ENCODE measurements at regions not wholly inside any gene's neighbourhood (a gene's known extent, or its start where the extent isn't known, plus 50 kb on each side); places are given as distances from the start of the nearest gene placed in this dataset.
"Not testable (repeated sequence)": the region's sequence is repeated elsewhere in the genome, so short reads cannot be mapped to it uniquely, and the experiment has no call there.

DNA sequence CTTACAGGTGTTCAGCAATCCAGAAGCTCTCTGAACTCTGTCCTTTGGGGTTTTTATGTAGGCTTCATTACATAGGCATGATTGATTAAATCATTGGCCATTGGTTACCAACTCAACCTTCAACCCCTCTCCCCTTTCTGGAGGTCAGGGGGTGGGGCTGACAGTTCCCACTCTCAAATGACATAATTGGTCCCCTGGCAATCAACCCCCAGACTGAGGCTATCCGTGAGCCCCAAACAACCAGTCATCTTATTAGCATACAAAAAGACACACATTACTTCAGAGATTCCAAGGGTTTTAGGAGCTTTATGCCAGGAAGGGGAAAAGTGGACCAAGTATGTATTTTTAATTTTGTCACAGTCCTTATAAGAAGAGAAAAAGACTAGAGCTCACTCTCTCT lies 92.1 kb downstream of the ZNF467 start:
- no peak for DNase-seq

DNA sequence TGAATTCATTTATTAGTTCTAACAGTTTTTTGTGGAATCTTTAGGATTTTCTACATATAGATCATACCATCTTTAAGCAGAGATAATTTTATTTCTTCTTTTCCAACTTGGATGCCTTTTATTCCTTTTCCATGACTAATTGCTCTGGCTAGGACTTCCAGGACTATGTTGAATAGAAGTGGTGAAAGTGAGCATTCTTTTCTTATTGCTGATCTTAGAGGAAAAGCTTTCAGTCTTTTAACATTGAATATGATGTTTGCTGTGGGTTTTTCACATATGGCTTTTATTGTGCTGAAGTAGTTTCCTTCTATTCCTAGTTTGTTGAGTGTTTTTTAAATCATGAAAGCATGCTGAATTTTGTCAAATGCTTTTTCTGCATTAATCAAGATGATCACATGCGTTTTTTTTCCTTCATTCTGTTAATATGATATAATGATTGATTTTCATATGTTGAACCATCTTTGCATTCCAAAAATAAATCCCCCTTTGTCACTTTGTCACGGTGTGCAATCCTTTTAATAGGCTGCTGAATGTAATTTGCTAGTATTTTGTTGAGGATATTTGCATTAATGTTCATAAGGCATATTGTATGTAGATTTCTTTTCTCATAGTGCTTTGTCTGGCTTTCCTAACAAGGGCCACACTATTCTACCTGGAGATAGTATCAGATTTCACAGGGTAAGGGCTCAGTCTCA lies 92.9 kb downstream of the ZNF467 start:
- no peak for DNase-seq

DNA sequence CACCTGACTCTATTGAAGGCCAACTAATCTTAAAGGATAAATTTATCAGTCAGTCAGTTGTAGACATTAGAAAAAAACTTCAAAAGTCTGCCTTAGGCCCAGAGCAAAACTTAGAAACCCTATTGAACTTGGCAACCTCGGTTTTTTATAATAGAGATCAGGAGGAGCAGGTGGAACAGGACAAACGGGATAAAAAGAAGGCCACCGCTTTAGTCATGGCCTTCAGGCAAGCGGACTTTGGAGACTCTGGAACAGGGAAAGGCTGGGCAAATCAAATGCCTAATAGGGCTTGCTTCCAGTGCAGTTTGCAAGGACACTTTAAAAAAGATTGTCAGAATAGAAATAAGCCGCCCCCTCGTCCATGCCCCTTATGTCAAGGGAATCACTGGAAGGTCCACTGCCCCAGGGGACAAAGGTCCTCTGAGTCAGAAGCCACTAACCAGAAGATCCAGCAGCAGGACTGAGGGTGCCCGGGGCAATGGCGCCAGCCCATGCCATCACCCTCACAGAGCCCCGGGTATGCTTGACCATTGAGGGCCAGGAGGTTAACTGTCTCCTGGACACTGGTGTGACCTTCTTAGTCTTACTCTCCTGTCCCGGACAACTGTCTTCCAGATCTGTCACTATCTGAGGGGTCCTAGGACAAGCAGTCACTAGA lies 98.5 kb downstream of the ZNF467 start:
- DNase-seq, result not testable (repeated sequence)

DNA sequence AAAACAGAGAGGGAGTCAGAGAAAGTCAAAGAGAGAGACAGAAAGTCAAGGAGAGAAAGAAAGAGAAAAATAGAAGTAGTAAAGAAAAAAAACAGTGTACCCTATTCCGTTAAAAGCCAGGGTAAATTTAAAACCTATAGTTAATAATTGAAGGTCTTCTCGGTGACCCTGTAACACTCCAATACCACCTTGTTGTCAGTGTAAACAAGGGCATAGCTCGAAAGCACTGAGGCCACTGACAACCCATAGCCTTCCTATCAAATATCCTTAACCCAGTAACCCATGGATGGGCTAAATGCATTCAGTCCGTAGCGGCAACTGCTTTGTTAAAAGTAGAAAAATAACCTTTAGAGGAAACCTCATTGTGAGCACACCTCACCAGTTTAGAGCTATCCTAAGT lies 100.4 kb downstream of the ZNF467 start:
- no peak for DNase-seq

DNA sequence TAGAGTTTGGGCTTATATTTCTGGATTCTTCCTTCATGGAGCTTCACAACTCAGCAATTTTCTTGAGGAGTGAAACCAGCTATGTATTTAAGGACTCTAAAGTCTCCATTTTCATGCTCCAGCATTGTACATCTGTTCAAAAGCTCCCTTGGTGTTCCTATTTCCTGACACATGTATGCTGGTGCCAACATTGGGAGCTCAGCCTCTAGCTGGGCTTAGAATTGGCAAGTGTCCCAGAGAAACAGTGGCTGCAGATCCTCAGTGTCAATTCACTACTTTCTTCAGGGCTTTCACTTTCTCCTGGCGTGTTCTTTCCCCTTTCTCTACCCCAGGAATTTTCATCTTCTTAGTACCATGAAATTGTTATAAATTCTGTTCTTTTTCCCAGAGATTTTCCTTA lies 103.1 kb downstream of the ZNF467 start:
- no peak for DNase-seq

DNA sequence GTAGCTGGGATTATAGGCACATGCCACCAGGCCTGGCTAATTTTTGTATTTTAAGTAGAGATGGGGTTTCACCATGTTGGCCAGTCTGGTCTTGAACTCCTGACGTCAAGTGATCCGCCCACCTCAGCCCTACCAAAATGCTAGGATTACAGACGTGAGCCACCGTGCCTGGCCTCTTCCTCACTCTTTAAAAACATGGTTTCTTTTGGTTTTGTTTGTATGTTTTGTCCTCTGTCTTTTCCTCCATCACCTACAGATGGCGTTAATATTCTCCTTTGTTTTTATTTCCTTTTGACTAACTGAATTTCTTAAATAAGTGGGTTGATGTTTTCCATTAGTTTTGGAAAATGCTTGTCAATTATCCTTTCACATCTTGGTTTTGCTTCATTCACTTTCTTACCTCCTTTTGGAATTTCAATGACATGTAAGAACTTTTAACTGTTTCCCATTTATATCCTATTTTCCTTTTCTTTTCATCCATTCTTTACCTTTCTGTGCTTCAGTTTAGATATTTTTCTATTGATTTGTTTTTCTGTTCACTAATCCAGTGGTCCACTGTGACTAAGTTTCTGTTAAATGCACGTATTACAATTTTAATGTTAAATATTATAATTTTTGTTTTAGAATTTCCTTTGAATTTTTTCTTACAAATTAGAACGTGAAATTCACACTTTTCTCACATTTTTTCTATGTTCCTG lies 104.1 kb downstream of the ZNF467 start:
- DNase-seq, result no peak

DNA sequence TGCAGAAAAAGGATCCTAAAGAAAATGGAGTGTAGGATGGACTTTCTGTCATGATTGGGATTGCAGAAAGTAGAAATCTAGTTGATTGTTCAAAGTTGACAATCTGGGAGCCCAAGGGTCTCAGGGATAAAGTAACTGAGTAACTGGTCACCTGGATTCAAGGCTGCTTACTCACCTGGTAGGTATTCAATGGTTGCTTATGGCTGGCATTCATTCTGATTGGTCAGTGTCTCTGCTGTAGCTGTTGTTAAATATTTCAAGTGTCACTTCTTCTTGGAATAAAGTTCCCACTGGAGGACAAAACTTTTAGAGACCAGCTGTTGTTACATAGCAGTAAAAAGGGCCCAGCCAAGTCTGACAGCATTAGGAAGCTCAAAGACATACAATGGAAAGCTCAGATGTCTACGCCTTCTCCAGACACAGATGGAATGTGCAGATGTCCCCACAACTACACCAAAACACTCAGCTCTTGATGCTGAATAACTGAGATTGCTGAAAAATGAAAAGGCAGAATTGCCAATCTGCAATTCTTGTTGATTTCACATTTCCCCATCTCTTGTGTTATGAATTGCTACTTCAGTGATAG lies 106.9 kb downstream of the ZNF467 start:
- no peak for DNase-seq

DNA sequence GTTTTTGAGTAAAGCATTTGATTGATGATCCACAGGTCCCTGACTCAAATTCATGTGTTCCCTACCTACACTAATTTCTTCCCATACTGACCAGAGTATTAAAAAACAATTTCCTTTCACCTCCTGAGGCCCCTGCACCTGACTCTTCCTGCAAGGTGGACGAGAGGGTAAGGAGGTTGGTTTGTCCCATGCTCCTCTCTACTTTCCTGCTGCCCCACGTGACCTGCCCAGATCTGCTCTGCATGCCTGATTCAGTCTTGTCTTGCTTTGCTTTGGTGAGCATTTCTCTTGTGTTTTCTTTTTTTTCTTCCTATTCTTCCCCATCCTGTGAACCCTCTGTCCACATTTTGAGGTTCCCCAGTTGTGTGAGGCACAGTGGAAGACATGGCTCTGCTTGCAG lies 107.8 kb downstream of the ZNF467 start:
- DNase-seq, result not testable (repeated sequence)

DNA sequence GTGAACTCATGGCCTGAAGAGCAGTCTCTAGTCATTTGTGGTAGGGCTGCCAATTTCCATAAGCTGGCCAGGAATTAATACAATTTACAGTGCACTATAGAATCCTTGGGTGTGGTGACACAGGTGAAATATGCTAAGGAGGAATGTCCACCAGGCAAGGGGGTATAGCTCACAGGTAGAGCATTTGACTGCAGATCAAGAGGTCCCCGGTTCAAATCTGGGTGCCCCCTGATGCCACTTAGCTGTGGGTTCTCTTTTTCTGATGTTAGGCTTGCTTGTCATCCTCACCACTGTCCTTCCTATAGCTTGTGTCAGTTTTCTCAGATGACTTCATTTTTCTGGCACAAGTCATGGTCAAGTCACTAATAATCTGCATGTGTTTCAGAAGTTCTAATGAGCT lies 108.7 kb downstream of the ZNF467 start:
- DNase-seq, result no peak

DNA sequence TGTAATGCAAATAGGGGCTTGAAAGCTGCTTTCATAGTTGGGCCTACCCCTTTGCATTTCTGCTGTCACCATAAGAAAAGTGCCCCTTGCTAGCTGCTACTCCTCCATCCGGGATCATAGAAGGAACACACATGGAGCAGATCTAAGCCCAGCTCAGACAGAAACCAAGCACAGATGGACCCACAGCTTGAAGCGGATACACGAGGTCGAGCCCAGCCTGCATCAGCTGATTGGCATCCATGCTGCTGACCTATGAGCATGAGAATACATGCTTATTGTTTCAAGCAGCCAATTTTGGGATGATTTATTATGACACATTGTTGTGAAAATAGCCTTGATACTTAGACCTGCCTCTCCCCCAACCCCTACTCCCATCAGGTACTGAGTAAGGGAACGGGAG lies 109.2 kb downstream of the ZNF467 start:
- DNase-seq, result no peak

DNA sequence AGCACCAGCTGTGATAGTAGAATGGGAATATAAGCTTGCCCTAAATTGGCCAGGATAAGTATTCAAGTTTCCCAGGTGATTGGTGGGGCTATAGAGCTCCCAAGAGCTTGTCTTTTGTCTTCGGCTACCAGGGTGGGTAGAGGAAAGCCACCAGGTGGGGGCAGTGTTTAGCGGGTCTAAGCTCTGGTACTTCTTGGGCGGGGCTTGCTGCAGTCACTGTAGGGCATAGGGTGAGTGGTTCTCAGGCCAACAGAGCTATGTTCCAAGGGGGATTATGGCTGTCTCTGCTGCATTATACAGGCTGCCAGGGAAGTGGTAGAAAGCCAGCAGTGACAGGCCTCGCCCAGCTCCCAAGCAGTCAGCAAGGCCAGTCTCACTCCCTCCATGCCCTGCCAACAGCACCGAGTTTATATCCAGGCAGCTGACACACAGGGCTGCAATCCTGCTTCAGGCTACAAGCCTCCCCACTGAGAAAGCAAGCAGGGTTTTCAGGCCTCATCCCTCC lies 110.7 kb downstream of the ZNF467 start:
- peak; percentile 72 for DNase-seq

DNA sequence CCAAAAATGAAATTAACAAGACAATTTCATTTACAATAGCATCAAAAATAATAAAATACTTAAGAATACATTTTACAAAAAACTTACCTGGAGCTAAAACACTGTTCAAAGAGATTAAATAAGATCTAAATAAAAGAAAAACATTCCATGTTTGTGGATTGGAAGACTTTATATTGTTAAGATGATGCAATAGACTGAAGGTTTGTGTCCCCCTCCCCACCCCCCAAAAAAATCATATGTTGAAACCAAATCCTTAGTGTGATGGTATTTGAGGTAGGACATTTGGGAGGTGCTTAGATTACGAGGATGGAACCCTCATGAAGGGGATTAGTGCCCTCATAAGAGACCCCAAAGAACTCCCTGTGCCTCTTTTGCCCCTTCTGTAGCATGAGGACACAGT lies 117.6 kb downstream of the ZNF467 start:
- DNase-seq, result no peak

DNA sequence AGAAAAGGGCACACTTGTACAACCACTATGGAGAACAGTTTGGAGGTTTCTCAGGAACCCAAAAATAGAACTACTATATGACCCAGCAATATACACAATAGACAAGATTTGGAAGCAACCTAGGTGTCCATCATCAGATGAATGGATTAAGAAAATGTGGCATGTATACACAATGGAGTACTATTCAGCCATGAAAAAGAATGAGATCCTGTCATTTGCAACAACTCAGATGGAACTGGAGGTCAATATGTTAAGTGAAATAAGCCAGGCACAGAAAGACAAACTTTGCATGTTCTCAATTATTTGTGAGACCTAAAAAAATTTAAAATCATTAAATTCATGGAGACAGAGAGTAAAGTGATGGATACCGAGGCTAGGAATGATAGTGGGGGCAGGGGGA lies 118.8 kb downstream of the ZNF467 start:
- no peak for DNase-seq

DNA sequence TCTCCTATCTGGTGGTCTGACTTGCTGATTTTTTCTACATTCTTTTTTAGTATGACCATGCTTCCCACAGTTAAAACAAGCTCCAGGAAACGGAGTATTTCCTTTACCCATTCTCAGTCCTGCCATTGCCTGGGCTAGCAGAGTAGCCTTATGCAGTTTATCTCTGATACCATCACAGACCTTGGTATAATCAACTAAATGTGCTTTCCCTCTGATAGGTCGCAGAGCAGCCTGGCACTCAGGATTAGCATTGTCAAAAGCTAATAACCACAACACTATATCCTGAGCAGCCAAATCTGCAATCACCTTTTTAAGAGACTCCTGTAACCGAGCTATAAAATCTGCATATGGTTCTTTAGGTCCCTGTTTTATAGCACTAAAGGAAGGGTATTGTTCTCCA lies 123.2 kb downstream of the ZNF467 start:
- DNase-seq, result not testable (repeated sequence)

DNA sequence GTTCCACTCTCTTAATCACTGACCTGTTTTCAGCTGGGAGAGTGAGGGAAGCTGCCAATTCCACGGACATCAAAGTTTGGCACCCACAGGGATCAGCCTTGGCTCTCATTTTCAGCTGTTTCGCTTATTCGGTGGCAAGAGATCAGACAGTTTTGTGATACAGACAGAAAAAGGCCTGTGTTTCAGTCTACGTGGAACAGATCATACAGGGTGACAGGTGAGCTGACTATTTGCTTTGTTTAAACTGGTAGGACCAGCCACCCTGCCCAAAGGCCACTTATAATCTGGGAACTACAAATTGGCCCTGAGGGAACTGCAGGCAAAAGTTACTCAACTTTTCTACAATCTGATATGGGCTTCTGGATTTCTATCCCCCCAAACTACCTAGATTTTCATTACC lies 128.6 kb downstream of the ZNF467 start:
- DNase-seq, result no peak

DNA sequence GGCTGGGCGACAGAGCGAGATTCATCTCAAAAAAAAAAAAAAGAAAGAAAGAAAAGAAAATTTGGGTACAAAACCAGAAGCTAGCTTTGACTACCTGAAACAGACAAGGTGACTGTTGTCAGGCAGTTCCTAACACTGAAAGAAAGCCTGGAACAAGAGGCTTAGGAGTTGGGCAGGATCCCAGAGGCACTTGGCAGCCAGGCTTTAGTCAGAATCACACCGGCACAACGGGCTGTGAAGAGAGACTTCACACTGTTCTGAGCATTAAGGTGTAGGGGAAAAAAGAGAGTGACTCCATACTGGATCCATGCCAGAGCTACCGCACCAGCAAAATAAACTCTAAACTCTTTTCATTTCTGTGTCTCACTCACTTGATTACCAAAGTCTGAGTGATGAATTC lies 130.8 kb downstream of the ZNF467 start:
- DNase-seq, result no peak

DNA sequence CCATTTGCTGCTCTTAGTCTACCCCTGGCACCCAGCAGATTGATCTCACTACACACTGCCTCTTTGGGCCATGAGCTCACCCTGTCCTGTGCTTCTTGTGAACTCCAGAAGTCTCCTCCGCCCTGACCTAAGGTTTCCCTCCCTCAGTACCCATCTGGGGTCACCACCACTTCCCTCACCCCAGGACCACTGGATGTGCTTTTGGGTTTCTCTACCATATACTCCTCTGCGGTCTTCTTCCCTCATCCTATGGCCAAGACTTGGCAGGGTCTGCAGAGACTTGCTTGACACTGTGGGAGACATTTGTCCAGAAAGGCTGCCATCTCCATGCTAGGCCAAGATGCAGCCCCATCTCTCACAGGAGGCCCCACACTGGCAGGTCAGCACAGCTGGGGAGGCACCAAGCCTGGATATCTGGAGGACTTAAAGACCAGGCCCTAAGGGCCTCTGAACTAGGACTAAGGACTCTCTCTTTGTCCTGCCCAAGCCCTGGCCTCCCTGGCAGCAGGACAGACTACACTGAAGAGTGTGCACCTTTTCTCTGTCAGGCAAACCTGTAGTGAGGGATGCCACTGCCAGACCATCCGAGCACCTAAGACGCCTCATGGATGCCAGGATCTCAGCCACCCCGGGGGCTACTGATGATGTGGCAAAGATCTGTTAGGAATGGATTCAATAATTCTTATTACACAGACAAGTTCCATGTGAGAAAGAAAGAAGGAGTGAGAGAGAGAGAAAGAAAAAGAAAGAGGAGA lies 134.6 kb downstream of the ZNF467 start:
- no peak for DNase-seq

DNA sequence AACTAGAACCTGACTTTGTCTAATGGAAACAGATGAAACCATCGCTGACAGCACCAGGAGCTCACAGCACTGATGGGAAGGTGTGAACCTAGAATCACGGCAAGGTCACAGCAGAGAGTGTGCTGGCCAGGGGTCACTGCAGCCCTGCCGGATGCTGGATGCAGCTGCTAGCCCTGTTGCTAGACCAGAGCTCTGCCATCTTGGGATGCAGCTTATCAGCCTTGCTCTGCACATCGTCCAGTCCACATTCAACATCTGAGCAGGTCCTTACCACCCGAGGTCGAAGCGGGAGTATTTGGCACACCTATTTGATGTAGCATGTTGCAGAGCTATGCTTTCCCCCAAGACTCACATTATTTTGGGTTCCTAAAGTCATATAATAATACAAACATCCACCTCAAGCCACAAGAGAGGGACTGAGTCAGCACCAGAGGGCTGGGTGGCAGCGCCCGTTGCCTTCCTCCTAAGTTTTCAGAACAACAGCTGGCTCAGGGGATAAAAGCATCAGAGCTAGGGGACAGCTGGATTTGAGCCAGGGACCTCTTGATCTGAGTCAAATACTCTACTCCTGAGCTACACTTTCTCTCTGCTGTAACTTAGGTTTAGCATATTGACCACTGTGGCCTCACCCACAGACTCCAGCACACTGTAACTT lies 135.3 kb downstream of the ZNF467 start:
- no peak for DNase-seq

DNA sequence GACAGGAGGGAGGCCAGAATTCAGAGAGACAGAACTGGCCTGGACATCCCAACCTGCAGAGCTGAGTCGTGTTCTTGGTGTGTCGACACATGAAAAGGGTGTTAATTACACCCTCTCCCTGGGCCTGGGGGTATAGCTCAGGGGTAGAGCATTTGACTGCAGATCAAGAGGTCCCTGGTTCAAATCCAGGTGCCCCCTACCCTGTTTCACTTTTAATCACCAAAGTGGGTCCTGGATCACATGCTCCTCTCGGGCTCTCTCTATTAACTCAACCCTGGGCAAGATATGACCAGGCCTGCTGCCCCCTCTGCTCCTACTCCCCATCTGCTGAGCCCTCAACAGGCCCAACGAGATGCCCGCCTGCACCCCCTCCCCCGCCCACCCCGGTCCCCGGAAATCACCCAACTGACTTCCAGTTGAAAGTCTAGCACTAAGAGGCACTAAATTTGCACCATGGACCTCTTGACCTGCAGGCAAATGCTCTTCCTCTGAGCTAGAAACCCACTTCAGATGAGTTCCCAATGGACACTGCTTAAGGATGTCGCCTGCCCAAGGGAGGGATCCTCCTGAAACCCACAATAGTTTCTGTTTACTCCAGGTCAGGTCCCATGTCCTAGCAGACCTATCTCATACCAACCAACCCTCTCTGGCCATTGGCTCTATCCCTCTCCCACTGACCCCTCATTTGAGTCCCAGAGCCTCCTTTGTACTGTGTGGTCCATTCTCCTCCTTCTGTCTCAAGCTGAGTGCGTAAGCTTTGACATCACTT lies 137.6 kb downstream of the ZNF467 start:
- no peak for DNase-seq

DNA sequence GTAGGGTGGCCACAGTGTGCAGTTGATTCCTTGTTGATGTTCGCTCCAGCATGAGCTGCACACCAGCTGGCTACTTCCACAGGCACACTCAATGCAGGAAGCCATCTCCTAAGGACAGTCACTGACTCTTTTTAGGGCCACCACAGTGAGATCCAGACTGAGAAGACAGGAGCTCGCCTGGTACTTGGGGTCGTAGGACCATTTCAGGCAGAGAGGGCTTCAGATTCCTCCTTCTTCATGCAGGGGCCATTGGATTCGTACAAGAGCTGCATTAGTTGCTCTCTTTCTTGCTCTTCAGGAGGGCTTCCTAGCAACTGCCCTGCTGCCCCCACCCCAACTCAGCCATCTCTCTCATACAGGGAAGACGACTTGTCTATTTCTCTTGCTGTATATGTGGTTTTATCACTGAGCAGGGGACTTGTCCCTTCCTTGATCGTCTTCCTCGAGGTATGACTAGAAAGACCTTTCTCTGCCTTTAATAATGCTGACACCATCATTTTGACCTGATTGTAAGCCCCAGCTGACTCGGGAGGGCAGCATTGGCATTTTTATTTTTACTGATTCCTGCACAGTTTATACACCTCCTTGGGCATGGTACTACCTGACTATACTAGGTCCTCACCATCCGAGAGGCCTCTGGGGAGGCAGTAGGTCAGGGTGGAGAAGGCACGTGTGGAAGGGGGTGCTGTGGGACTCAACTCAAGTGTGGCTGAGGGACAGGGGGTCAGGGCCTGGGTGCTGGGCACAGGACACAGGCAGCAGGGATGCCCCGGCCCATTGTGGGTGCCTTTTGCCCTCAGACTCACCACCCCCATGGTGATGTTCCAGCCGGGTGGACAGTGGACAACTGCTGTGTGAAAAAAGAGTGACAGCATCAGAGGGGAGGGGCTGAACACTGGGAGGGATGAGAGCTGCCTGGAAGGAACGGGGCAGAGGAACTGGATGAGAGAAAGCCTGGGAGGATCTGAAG lies 136.7 kb upstream of the ZNF746 start:
- DNase-seq, result no peak

Measured in CD4-positive, alpha-beta T cell treated with Interleukin-6 for 4 hours (primary cell).